WTC11 (cell line): ENCODE measurements at regions not wholly inside any gene's neighbourhood (a gene's known extent, or its start where the extent isn't known, plus 50 kb on each side); places are given as distances from the start of the nearest gene placed in this dataset.

Source experiments
- ATAC-seq: fragments of 200-7000 bp; cut with Tn5 transposase; 2 replicates; pipeline ENCODE4 v1.10.0; 2021; ENCODE audit warnings: mild to moderate bottlenecking, moderate library complexity
- CTCF ChIA-PET: fragments of 300-600 bp; sonication (Branson Sonifier 250); formaldehyde crosslinking; loops from one replicate; lab custom pipeline; 2021; ENCODE audit warnings: antibody characterized with exemption; lab: Charles Lee
- POLR2A ChIA-PET: fragments of 350-600 bp; sonication (Branson Sonifier 250); formaldehyde crosslinking; loops from one replicate; lab custom pipeline; 2021; ENCODE audit warnings: antibody characterized with exemption; lab: Charles Lee
- DNase-seq: peaks from one replicate; pipeline ENCODE4 v3.0.0; 2021; ENCODE audit warnings: low spot score
- H3K27ac Mint-ChIP-seq: 2 replicates; pipeline ENCODE4 v1.8.0; 2021; ENCODE audit warnings: mixed read lengths
- H3K27me3 Mint-ChIP-seq: 2 replicates; pipeline ENCODE4 v1.8.0; 2021; ENCODE audit warnings: low read depth, mild to moderate bottlenecking, moderate library complexity, mixed read lengths
- H3K36me3 Mint-ChIP-seq: 2 replicates; pipeline ENCODE4 v1.8.0; 2021; ENCODE audit warnings: mixed read lengths
- H3K4me1 Mint-ChIP-seq: 2 replicates; pipeline ENCODE4 v1.8.0; 2022; ENCODE audit warnings: mixed read lengths
- H3K4me3 Mint-ChIP-seq: 2 replicates; pipeline ENCODE4 v1.8.0; 2021; ENCODE audit warnings: mild to moderate bottlenecking, moderate library complexity, mixed read lengths
- H3K9me3 Mint-ChIP-seq: 2 replicates; pipeline ENCODE4 v1.8.0; 2021; ENCODE audit warnings: mixed read lengths
- AFF4 ChIP-seq: sonication (generic); formaldehyde crosslinking; IDR thresholded peaks from 2 replicates; pipeline ENCODE4 v1.8.1; 2023; ENCODE audit warnings: mild to moderate bottlenecking, missing genetic modification reagents, borderline replicate concordance
- CDX4 ChIP-seq: fragments of 250-450 bp; sonication (Bioruptor Pico); IDR thresholded peaks from 2 replicates; pipeline ENCODE4 v1.9.0; 2021; ENCODE audit warnings: moderate library complexity, mild to moderate bottlenecking, inconsistent platforms, borderline replicate concordance
- E2F1 ChIP-seq: sonication (generic); formaldehyde crosslinking; IDR thresholded peaks from 2 replicates; pipeline ENCODE4 v1.8.0; 2022; ENCODE audit warnings: mild to moderate bottlenecking, missing genetic modification reagents
- ELF4 ChIP-seq: sonication (generic); formaldehyde crosslinking; IDR thresholded peaks from 2 replicates; pipeline ENCODE4 v1.8.1; 2022; ENCODE audit warnings: low read depth, mild to moderate bottlenecking, moderate library complexity, missing genetic modification reagents
- ERG ChIP-seq: fragments of 250-450 bp; sonication (Bioruptor Pico); IDR thresholded peaks from 2 replicates; pipeline ENCODE4 v1.8.0; 2021; ENCODE audit warnings: mild to moderate bottlenecking
- FOXJ3 ChIP-seq: sonication (generic); formaldehyde crosslinking; IDR thresholded peaks from 2 replicates; pipeline ENCODE4 v1.9.0; 2021; ENCODE audit warnings: missing genetic modification reagents, mild to moderate bottlenecking, borderline replicate concordance
- FOXK1 ChIP-seq: sonication (generic); formaldehyde crosslinking; IDR thresholded peaks from 2 replicates; pipeline ENCODE4 v1.8.0; 2022; ENCODE audit warnings: mild to moderate bottlenecking, moderate library complexity, missing genetic modification reagents
- IRF1 ChIP-seq: sonication (generic); formaldehyde crosslinking; IDR thresholded peaks from 2 replicates; pipeline ENCODE4 v1.8.0; 2023; ENCODE audit warnings: missing genetic modification reagents
- KAT7 ChIP-seq: sonication (generic); formaldehyde crosslinking; IDR thresholded peaks from 2 replicates; pipeline ENCODE4 v1.8.1; 2023; ENCODE audit warnings: missing genetic modification reagents, mild to moderate bottlenecking, borderline replicate concordance
- MAX ChIP-seq: sonication (generic); formaldehyde crosslinking; IDR thresholded peaks from 2 replicates; pipeline ENCODE4 v1.8.0; 2022; ENCODE audit warnings: mild to moderate bottlenecking, missing genetic modification reagents
- NFE2L1 ChIP-seq: sonication (generic); formaldehyde crosslinking; IDR thresholded peaks from 2 replicates; pipeline ENCODE4 v1.8.1; 2023; ENCODE audit warnings: missing genetic modification reagents
- RORB ChIP-seq: fragments of 250-450 bp; sonication (Bioruptor Pico); IDR thresholded peaks from 2 replicates; pipeline ENCODE4 v1.9.0; 2021; ENCODE audit warnings: mild to moderate bottlenecking
- SP1 ChIP-seq: sonication (generic); formaldehyde crosslinking; conservative IDR thresholded peaks from 2 replicates; pipeline ENCODE4 v1.8.1; 2022; ENCODE audit warnings: missing genetic modification reagents
- TEAD1 ChIP-seq: sonication (generic); formaldehyde crosslinking; IDR thresholded peaks from 2 replicates; pipeline ENCODE4 v1.8.0; 2022; ENCODE audit warnings: mild to moderate bottlenecking, missing genetic modification reagents
- USF2 ChIP-seq: sonication (generic); formaldehyde crosslinking; IDR thresholded peaks from 2 replicates; pipeline ENCODE4 v1.8.1; 2023; ENCODE audit warnings: mild to moderate bottlenecking, missing genetic modification reagents, moderate library complexity
- ZNF396 ChIP-seq: fragments of 250-450 bp; sonication (Bioruptor Pico); IDR thresholded peaks from 2 replicates; pipeline ENCODE4 v1.8.0; 2021; ENCODE audit warnings: mild to moderate bottlenecking, moderate library complexity, borderline replicate concordance

- POLR2A ChIA-PET: interaction anchor here (0.6 kb wide), 1 partner anchor 282 kb away, joined by 3 read pairs; no protein-coding TSS in a partner anchor
- CTCF ChIA-PET: no interaction called here
- Mint-ChIP-seq H3K36me3 (no peaks in the 10 kb centered on the region), H3K4me1 (peaks cover 32% of the 10 kb centered on the region), H3K4me3 (peak overlapping the region; percentile 5; the same call in 1 of the 2 replicates), H3K27ac (0 out of 2 replicates have a peak overlapping the region, but pooled peaks have one; percentile 21), H3K27me3 (no peaks in the 10 kb centered on the region), H3K9me3 (peaks cover 10% of the 10 kb centered on the region; the same call in 1 of the 2 replicates)
- ATAC-seq (peak; percentile 57), DNase-seq (no peak)
- TF ChIP-seq KAT7 (no peak), SP1 (CRISPR knock-in tag) (0 out of 2 replicates have a peak, but pooled peaks have one; percentile 6)
Measured at GRCh38 chr7:26441611-26442277, 150.1 kb downstream of the SNX10 start.

GRCh38 chr7:26443006-26443405 lies 151.3 kb downstream of the SNX10 start:
- Mint-ChIP-seq H3K4me1 (peaks cover 33% of the 10 kb centered on the region), H3K27me3 (no peaks in the 10 kb centered on the region), H3K4me3 (no peak overlapping the region), H3K36me3 (no peaks in the 10 kb centered on the region), H3K27ac (no peak overlapping the region), H3K9me3 (no peaks in the 10 kb centered on the region)
- ChIA-PET CTCF (no interaction called here), POLR2A (no interaction called here)
- DNase-seq (no peak), ATAC-seq (no peak)
- TF ChIP-seq RORB (CRISPR knock-in tag) (no peak), USF2 (CRISPR knock-in tag) (peak; percentile 54)

- ATAC-seq: no peak
- CTCF ChIA-PET: no interaction called here
Measured at GRCh38 chr7:26443751-26444150, 152.1 kb downstream of the SNX10 start.

More at GRCh38 chr7:26443751-26444150, 152.1 kb downstream of the SNX10 start:
- no peak overlapping the region for H3K27ac Mint-ChIP-seq
- peaks cover 31% of the 10 kb centered on the region for H3K4me1 Mint-ChIP-seq
- H3K4me3 Mint-ChIP-seq: no peak overlapping the region
- POLR2A ChIA-PET: interaction anchor here (0.6 kb wide), 1 partner anchor 10 kb away, joined by 3 read pairs; no protein-coding TSS in a partner anchor
- no peaks in the 10 kb centered on the region for H3K27me3 Mint-ChIP-seq
- H3K9me3 Mint-ChIP-seq: no peaks in the 10 kb centered on the region
- DNase-seq: no peak
- H3K36me3 Mint-ChIP-seq: no peaks in the 10 kb centered on the region
- TF ChIP-seq FOXJ3 (CRISPR knock-in tag) (no peak), CDX4 (CRISPR knock-in tag) (no peak), FOXK1 (no peak), ERG (CRISPR knock-in tag) (no peak), IRF1 (no peak), AFF4 (CRISPR knock-in tag) (no peak), RORB (CRISPR knock-in tag) (no peak), ELF4 (no peak), ZNF396 (no peak), MAX (CRISPR knock-in tag) (no peak), E2F1 (CRISPR knock-in tag) (no peak), TEAD1 (CRISPR knock-in tag) (no peak), NFE2L1 (CRISPR knock-in tag) (no peak)
